GM10266 (cell line): ENCODE measurements at regions not wholly inside any gene's neighbourhood (a gene's known extent, or its start where the extent isn't known, plus 50 kb on each side); places are given as distances from the start of the nearest gene placed in this dataset.
A peak's percentile ranks its signal among the peaks of the same experiment; 100 is the strongest.

ENCODE experiments used
- DNase-seq: peaks from one replicate; pipeline ENCODE4 v3.0.0; 2012; ENCODE audit errors: extremely low spot score
- CTCF ChIP-seq: IDR thresholded peaks from 2 replicates; pipeline ENCODE4 v1.5.1; 2012; ENCODE audit warnings: mild to moderate bottlenecking, low read depth; ENCODE audit not compliant: control insufficient read depth, insufficient read depth; ENCODE audit errors: missing control alignments

DNA sequence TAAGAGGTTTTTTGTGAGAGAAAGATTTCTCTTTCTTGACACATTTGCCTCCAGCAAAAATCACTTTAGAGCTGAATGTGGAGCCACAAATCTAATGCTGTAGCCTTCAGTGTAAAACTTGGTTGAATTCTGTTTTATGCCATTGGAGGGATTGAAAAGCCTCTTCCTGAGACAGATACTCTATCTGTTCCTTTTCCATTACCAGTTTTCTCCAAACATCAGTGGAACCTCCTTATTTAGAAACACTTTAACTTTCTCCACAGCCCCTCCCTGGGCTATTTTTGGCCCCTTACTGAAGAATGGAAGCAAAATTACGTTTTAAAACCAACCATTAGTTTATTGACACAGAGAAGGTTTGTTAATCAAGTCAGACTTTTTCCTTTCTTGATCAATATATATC lies 155.3 kb downstream of the PJA2 start:
- no peak for DNase-seq
- no peak for TF ChIP-seq CTCF

GRCh38 chr5:109253262-109253661 lies 156.5 kb downstream of the PJA2 start:
- no peak for DNase-seq
- TF ChIP-seq CTCF = no peak

DNA sequence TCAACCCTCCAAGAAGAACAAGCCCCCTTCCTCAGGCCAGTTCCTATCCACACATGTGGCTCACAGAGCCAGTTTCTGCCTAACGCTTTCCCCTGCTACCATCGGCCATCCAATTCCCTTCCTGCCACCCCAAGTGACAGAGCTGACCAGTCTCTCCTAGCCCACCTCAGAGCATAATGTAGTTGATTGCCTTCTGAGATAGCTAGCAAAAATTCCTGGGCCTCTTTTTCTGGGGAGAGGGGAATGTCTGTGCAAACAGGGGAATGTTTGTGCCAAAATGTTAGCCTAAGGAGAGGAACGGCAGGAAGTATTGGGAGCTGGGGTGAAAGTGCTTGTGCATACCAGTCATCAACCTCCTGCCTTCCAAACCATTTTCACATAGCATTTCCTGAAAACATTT lies 157.0 kb downstream of the PJA2 start:
- TF ChIP-seq CTCF = no peak
- DNase-seq = no peak

- TF ChIP-seq CTCF = no peak
- DNase-seq = no peak
Observed at GRCh38 chr5:109250533-109251329, 159.0 kb downstream of the PJA2 start.

DNA sequence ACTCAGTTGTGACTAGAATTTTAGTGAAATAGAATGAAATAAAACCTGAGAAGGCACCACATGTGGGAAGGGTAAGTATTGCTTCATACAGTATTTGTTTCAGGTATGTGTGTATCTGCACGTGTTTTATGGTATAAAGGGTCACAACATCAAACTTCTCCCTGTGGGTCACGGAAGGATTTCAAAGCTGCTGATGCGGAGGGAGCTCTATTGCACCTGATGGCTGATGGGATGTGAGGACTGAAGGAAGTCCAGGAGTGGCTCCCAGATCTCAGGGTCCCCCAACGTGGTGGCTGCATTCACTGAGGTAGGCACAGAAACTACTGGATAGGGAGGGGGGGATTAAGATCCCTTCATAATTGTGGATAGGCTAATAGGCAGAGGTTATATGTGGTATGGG lies 159.7 kb downstream of the PJA2 start:
- no peak for DNase-seq
- TF ChIP-seq CTCF = no peak

DNA sequence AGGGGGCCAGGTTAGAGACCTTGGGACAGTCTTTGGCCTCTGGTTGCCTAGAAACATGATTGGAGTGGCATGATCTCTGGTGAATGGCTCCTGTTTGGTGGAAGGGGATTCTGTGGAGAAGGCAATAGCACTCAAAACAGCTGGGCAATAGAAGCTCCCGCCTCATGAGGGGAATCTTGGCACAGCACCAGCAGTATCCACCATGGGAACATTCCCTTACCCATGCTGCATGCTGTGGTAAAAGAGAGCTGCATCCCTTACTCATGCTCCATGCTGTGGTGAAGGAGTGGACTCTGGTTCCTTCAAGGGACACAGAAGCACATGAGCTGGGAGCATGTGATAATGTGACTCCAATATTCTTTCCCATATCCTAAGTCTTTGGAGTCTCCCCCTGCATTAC lies 160.6 kb downstream of the PJA2 start:
- TF ChIP-seq CTCF = no peak

DNA sequence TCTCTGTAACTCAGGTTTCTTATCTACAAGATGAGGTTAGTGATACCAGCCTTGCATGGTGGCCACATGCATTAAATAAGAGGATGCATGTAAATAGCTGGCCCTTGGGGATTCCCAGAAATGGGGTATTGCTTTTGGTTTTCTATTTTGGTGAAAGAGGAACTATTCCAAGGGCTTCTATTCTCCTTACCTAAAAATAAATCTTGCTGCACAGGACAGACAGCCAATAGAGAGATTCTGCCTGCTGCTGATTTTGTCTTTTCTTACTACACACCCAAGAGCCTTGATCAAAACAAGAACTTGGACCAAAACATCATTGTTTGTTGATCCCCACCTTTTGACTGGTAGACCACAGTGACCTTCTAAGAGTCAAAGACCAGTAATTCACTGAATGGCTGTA lies 161.8 kb downstream of the PJA2 start:
- DNase-seq = peak; percentile 40
- TF ChIP-seq CTCF = no peak

More for the DNA sequence above, 160.6 kb downstream of the PJA2 start:
- DNase-seq = no peak
